T-cell (primary cell): ENCODE measurements at regions not wholly inside any gene's neighbourhood (a gene's known extent, or its start where the extent isn't known, plus 50 kb on each side); places are given as distances from the start of the nearest gene placed in this dataset.

Experiments
- ATAC-seq, 4 experiments: fragments of 200-7000 bp in 3 of 4; fragments of 150-1000 bp in 1 of 4; cut with Tn5 transposase; replicated peaks in 1 of 4; 1 replicate in 3 of 4; 2 replicates in 1 of 4; pipeline ENCODE4 v1.10.0; 2021; ENCODE audit warnings: moderate library complexity in 3 of 4, mild to moderate bottlenecking in 2 of 4, moderate number of reproducible peaks in 1 of 4
- CTCF ChIA-PET, 2 donors: fragments of 300-600 bp; sonication (Branson Sonifier 250); formaldehyde crosslinking; loops; one replicate each; lab custom pipeline; 2022; ENCODE audit warnings: antibody characterized with exemption in 2 of 2; lab: Charles Lee
- POLR2A ChIA-PET, 2 donors: fragments of 300-600 bp; sonication (Branson Sonifier 250); formaldehyde crosslinking; loops; one replicate each; lab custom pipeline; 2022; ENCODE audit warnings: antibody characterized with exemption in 2 of 2; lab: Charles Lee
- DNase-seq, 35 experiments: peaks; one replicate each; pipeline versions ENCODE4 v3.0.0 to v3.0.0-alpha.2; 2013 to 2023
- H3K27ac ChIP-seq: one replicate; pipeline ENCODE4 v1.5.1; 2013; ENCODE audit warnings: low read length
- H3K27me3 ChIP-seq, 2 experiments: replicated peaks in 1 of 2; 1 replicate in 1 of 2; 2 replicates in 1 of 2; pipeline versions ENCODE4 v1.6.1 to v1.7.0; 2013; ENCODE audit warnings: low read length in 1 of 2, mixed read lengths in 1 of 2; ENCODE audit not compliant: control insufficient read depth in 2 of 2, insufficient read depth in 2 of 2; ENCODE audit errors: extremely low read depth in 1 of 2
- H3K36me3 ChIP-seq, 2 donors: 1 replicate in 1 of 2; 2 replicates in 1 of 2; pipeline versions ENCODE4 v1.6.1 to v1.7.0; 2013; ENCODE audit warnings: low read length in 1 of 2; ENCODE audit not compliant: control insufficient read depth in 2 of 2, insufficient read depth in 1 of 2; ENCODE audit errors: extremely low read depth in 1 of 2
- H3K4me1 ChIP-seq, 2 experiments: 1 replicate in 1 of 2; 2 replicates in 1 of 2; pipeline versions ENCODE4 v1.6.1 to v1.7.0; 2013; ENCODE audit warnings: low read length in 2 of 2, mixed read lengths in 1 of 2; ENCODE audit not compliant: insufficient read depth in 2 of 2, control insufficient read depth in 1 of 2; ENCODE audit errors: extremely low read depth in 1 of 2
- H3K4me3 ChIP-seq, 2 donors: 1 replicate in 1 of 2; 2 replicates in 1 of 2; pipeline versions ENCODE4 v1.5.1 to v1.7.0; 2013; ENCODE audit warnings: mild to moderate bottlenecking in 2 of 2, low read length in 1 of 2, moderate library complexity in 1 of 2; ENCODE audit not compliant: control insufficient read depth in 1 of 2; ENCODE audit errors: extremely low read depth in 1 of 2
- H3K9me3 ChIP-seq: 2 replicates; pipeline ENCODE4 v1.7.0; 2013
- H3K27ac Mint-ChIP-seq, 2 donors: one replicate each; pipeline ENCODE4 v1.8.0; 2020 to 2021; ENCODE audit warnings: mild to moderate bottlenecking in 2 of 2, mixed read lengths in 2 of 2
- H3K27me3 Mint-ChIP-seq, 2 donors: one replicate each; pipeline ENCODE4 v1.8.0; 2021 to 2022; ENCODE audit warnings: mixed read lengths in 2 of 2
- H3K36me3 Mint-ChIP-seq: one replicate; pipeline ENCODE4 v1.8.0; 2021; ENCODE audit warnings: mixed read lengths
- H3K4me1 Mint-ChIP-seq, 3 donors: one replicate each; pipeline ENCODE4 v1.8.0; 2020 to 2022; ENCODE audit warnings: mixed read lengths in 3 of 3, mild to moderate bottlenecking in 1 of 3
- H3K4me3 Mint-ChIP-seq, 3 donors: one replicate each; pipeline ENCODE4 v1.8.0; 2020 to 2022; ENCODE audit warnings: mild to moderate bottlenecking in 3 of 3, mixed read lengths in 3 of 3, moderate library complexity in 3 of 3
- H3K9me3 Mint-ChIP-seq, 3 donors: one replicate each; pipeline ENCODE4 v1.8.0; 2020 to 2022; ENCODE audit warnings: mixed read lengths in 3 of 3
- WGBS: methylation state at CpG from one replicate; pipeline ENCODE4 v1.1.5; 2013; ENCODE audit warnings: missing lambda C conversion rate; ENCODE audit not compliant: insufficient coverage; 5-methylcytosine and 5-hydroxymethylcytosine counted together

- H3K9me3 Mint-ChIP-seq = no peaks in the 10 kb centered on the region
- no peaks in the 10 kb centered on the region for H3K4me1 ChIP-seq
- no peak overlapping the region for H3K4me3 ChIP-seq
- no peak for DNase-seq
- ChIA-PET CTCF (no interaction called here), POLR2A (no interaction called here)
- peaks cover 0 to 3% (median 3%) of the 10 kb centered on the region in 3 donors for H3K4me1 Mint-ChIP-seq
- no peak for ATAC-seq
- no peaks in the 10 kb centered on the region for H3K9me3 ChIP-seq
- no peaks in the 10 kb centered on the region for H3K36me3 ChIP-seq
- H3K27me3 ChIP-seq = no peaks in the 10 kb centered on the region
- no CpG with 5 or more reads among the region's 2 CpGs for WGBS
- no peak overlapping the region for H3K4me3 Mint-ChIP-seq
- no peak overlapping the region for H3K27ac ChIP-seq
- no peaks in the 10 kb centered on the region for H3K36me3 Mint-ChIP-seq
- H3K27ac Mint-ChIP-seq = no peak overlapping the region
- H3K27me3 Mint-ChIP-seq = no peaks in the 10 kb centered on the region
These were observed 212.7 kb upstream of the JUN start for GRCh38 chr1:58996341-58997059.

GRCh38 chr1:58997060-58997411, 213.2 kb upstream of the JUN start:
- DNase-seq (no peak), ATAC-seq (no peak)
- Histone ChIP-seq H3K27ac (no peak overlapping the region), H3K27me3 (no peaks in the 10 kb centered on the region), H3K36me3 (no peaks in the 10 kb centered on the region), H3K4me3 (no peak overlapping the region), H3K4me1 (no peaks in the 10 kb centered on the region), H3K9me3 (no peaks in the 10 kb centered on the region)
- H3K27me3 Mint-ChIP-seq = no peaks in the 10 kb centered on the region
- no peak overlapping the region for H3K4me3 Mint-ChIP-seq
- ChIA-PET CTCF (no interaction called here), POLR2A (no interaction called here)
- H3K27ac Mint-ChIP-seq = no peak overlapping the region
- no peaks in the 10 kb centered on the region for H3K9me3 Mint-ChIP-seq
- no CpG with 5 or more reads among the region's 1 CpG for WGBS
- H3K4me1 Mint-ChIP-seq = peaks cover 0 to 3% (median 2%) of the 10 kb centered on the region in 3 donors
- no peaks in the 10 kb centered on the region for H3K36me3 Mint-ChIP-seq

- Histone ChIP-seq H3K36me3 (no peaks in the 10 kb centered on the region), H3K4me1 (no peaks in the 10 kb centered on the region), H3K27ac (no peak overlapping the region), H3K27me3 (no peaks in the 10 kb centered on the region), H3K9me3 (no peaks in the 10 kb centered on the region), H3K4me3 (no peak overlapping the region)
- H3K27ac Mint-ChIP-seq = no peak overlapping the region
- WGBS = no CpG with 5 or more reads among the region's 1 CpG
- DNase-seq (no peak), ATAC-seq (no peak)
- H3K27me3 Mint-ChIP-seq = no peaks in the 10 kb centered on the region
- H3K4me1 Mint-ChIP-seq = peaks cover 0 to 3% (median 2%) of the 10 kb centered on the region in 3 donors
- no peaks in the 10 kb centered on the region for H3K36me3 Mint-ChIP-seq
- H3K9me3 Mint-ChIP-seq = no peaks in the 10 kb centered on the region
- CTCF ChIA-PET = interaction anchor here in 1 of 2 donors (0.6 kb wide), 1 partner anchor 55 kb away, joined by 3 read pairs; no protein-coding TSS in a partner anchor
- H3K4me3 Mint-ChIP-seq = no peak overlapping the region
- POLR2A ChIA-PET = no interaction called here
These were observed 213.8 kb upstream of the JUN start for GRCh38 chr1:58997637-58998036.

- WGBS = 89% methylated on average over 6 of the region's 8 CpGs
- Histone ChIP-seq H3K27me3 (no peaks in the 10 kb centered on the region), H3K27ac (no peak overlapping the region), H3K4me1 (no peaks in the 10 kb centered on the region), H3K9me3 (no peaks in the 10 kb centered on the region), H3K4me3 (no peak overlapping the region), H3K36me3 (no peaks in the 10 kb centered on the region)
- Mint-ChIP-seq H3K36me3 (no peaks in the 10 kb centered on the region), H3K9me3 (no peaks in the 10 kb centered on the region), H3K27me3 (no peaks in the 10 kb centered on the region), H3K27ac (no peak overlapping the region), H3K4me3 (no peak overlapping the region), H3K4me1 (peaks cover 3 to 5% (median 4%) of the 10 kb centered on the region in 3 donors)
- ChIA-PET POLR2A (no interaction called here), CTCF (no interaction called here)
- ATAC-seq = no peak
- DNase-seq = no peak
These were observed 215.8 kb upstream of the JUN start for GRCh38 chr1:58999676-59000075.

- Histone ChIP-seq H3K4me1 (peaks cover 8 to 27% of the 10 kb centered on the region in 2 experiments), H3K9me3 (no peaks in the 10 kb centered on the region), H3K4me3 (no peak overlapping the region), H3K27ac (peak overlapping the region; percentile 37), H3K36me3 (no peaks in the 10 kb centered on the region), H3K27me3 (no peaks in the 10 kb centered on the region)
- DNase-seq = no peak
- peak overlapping the region; percentile 46 to 60 for H3K27ac Mint-ChIP-seq
- ChIA-PET POLR2A (no interaction called here), CTCF (no interaction called here)
- H3K36me3 Mint-ChIP-seq = no peaks in the 10 kb centered on the region
- no peaks in the 10 kb centered on the region for H3K27me3 Mint-ChIP-seq
- WGBS = 67% methylated on average over 1 of the region's 2 CpGs
- peak overlapping the region in 1 of 3 donors; percentile 7 for H3K4me3 Mint-ChIP-seq
- no peak for ATAC-seq
- H3K9me3 Mint-ChIP-seq = no peaks in the 10 kb centered on the region
- peaks cover 32 to 39% (median 32%) of the 10 kb centered on the region in 3 donors for H3K4me1 Mint-ChIP-seq
These were observed 220.9 kb upstream of the JUN start for GRCh38 chr1:59004755-59005154.

- ATAC-seq = peak in 2 of 4 experiments; percentile 31 to 37
- POLR2A ChIA-PET = interaction anchor here in 1 of 2 donors (0.6 kb wide), 1 partner anchor 279 kb away, joined by 3 read pairs; no protein-coding TSS in a partner anchor
- Mint-ChIP-seq H3K4me1 (peaks cover 32 to 39% (median 32%) of the 10 kb centered on the region in 3 donors), H3K27me3 (no peaks in the 10 kb centered on the region), H3K9me3 (no peaks in the 10 kb centered on the region), H3K4me3 (peak overlapping the region in 1 of 3 donors; percentile 9), H3K27ac (peak overlapping the region; percentile 60 to 68), H3K36me3 (no peaks in the 10 kb centered on the region)
- Histone ChIP-seq H3K4me1 (peaks cover 8 to 27% of the 10 kb centered on the region in 2 experiments), H3K36me3 (no peaks in the 10 kb centered on the region), H3K27me3 (no peaks in the 10 kb centered on the region), H3K27ac (peak overlapping the region; percentile 37), H3K9me3 (no peaks in the 10 kb centered on the region), H3K4me3 (no peak overlapping the region)
- no CpG with 5 or more reads among the region's 1 CpG for whole genome bisulfite sequencing
- DNase-seq = peak in 1 of 35 experiments; percentile 14
- CTCF ChIA-PET = no interaction called here
These were observed 221.8 kb upstream of the JUN start for GRCh38 chr1:59005491-59006288.
